HL-60 (cell line): ENCODE measurements at regions not wholly inside any gene's neighbourhood (a gene's known extent, or its start where the extent isn't known, plus 50 kb on each side); places are given as distances from the start of the nearest gene placed in this dataset.

Experiments used
- DNase-seq, 2 experiments: peaks; one replicate each; pipeline ENCODE4 v3.0.0-alpha.2; 2010 to 2020; ENCODE audit warnings: low read depth in 1 of 2, low spot score in 1 of 2
- H3K27ac ChIP-seq: fragments of 250-450 bp; sonication (Bioruptor Pico); replicated peaks from 2 replicates; pipeline ENCODE4 v1.5.1; 2020; ENCODE audit warnings: mild to moderate bottlenecking, moderate library complexity
- H3K27me3 ChIP-seq: fragments of 250-450 bp; sonication (Bioruptor Pico); 2 replicates; pipeline ENCODE4 v1.5.1; 2021; ENCODE audit warnings: mild to moderate bottlenecking, moderate library complexity; ENCODE audit not compliant: insufficient read depth, poor library complexity, severe bottlenecking
- H3K4me3 ChIP-seq: replicated peaks from 2 replicates; pipeline ENCODE4 v1.5.1; 2011; ENCODE audit warnings: mild to moderate bottlenecking, control low read depth, low read length; ENCODE audit not compliant: insufficient read depth
- CTCF ChIP-seq: IDR thresholded peaks from one replicate; pipeline ENCODE4 v1.5.1; 2011; ENCODE audit warnings: low read length, control low read depth, inconsistent platforms; ENCODE audit not compliant: insufficient read depth
- GABPA ChIP-seq: IDR thresholded peaks from 2 replicates; pipeline ENCODE4 v1.6.1; 2012; ENCODE audit warnings: low read depth
- POLR2AphosphoS5 ChIP-seq: IDR thresholded peaks from 2 replicates; pipeline ENCODE4 v1.6.1; 2012; ENCODE audit warnings: low read depth
- REST ChIP-seq: IDR thresholded peaks from 2 replicates; pipeline ENCODE4 v1.6.1; 2012; ENCODE audit warnings: low read depth; ENCODE audit not compliant: insufficient replicate concordance
- SPI1 ChIP-seq: IDR thresholded peaks from 2 replicates; pipeline ENCODE4 v1.6.1; 2012; ENCODE audit warnings: low read depth, mild to moderate bottlenecking, borderline replicate concordance

GRCh38 chr10:88216976-88217375, 353.6 kb downstream of the PTEN start:
- H3K27ac ChIP-seq: no peak overlapping the region
- no peaks in the 10 kb centered on the region for H3K27me3 ChIP-seq
- TF ChIP-seq SPI1: no peak
- TF ChIP-seq GABPA: no peak
- H3K4me3 ChIP-seq: no peak overlapping the region
- DNase-seq: no peak

GRCh38 chr10:88218362-88218761, 354.9 kb downstream of the PTEN start:
- no peak for TF ChIP-seq SPI1
- no peak for TF ChIP-seq CTCF
- Histone ChIP-seq H3K4me3 (no peak overlapping the region), H3K27ac (no peak overlapping the region), H3K27me3 (no peaks in the 10 kb centered on the region)
- DNase-seq: no peak

- Histone ChIP-seq H3K27ac (no peak overlapping the region), H3K27me3 (no peaks in the 10 kb centered on the region), H3K4me3 (no peak overlapping the region)
- no peak for DNase-seq
- TF ChIP-seq REST: no peak
- TF ChIP-seq GABPA: no peak
- no peak for TF ChIP-seq CTCF
- TF ChIP-seq POLR2AphosphoS5: no peak
- no peak for TF ChIP-seq SPI1
Observed at GRCh38 chr10:88219753-88220152, 356.3 kb downstream of the PTEN start.

- no peak for TF ChIP-seq CTCF
- no peak overlapping the region for H3K4me3 ChIP-seq
- no peak overlapping the region for H3K27ac ChIP-seq
- DNase-seq: no peak
- no peaks in the 10 kb centered on the region for H3K27me3 ChIP-seq
Observed at GRCh38 chr10:88221010-88221973, 357.9 kb downstream of the PTEN start.

- Histone ChIP-seq H3K27ac (no peak overlapping the region), H3K4me3 (no peak overlapping the region), H3K27me3 (no peaks in the 10 kb centered on the region)
- TF ChIP-seq SPI1 (no peak), POLR2AphosphoS5 (no peak), GABPA (no peak), CTCF (no peak), REST (no peak)
- DNase-seq: no peak
Observed at GRCh38 chr10:88222881-88223280, 359.5 kb downstream of the PTEN start.
